GM06990 (cell line): ENCODE measurements at regions not wholly inside any gene's neighbourhood (a gene's known extent, or its start where the extent isn't known, plus 50 kb on each side); places are given as distances from the start of the nearest gene placed in this dataset.

Experiments
- DNase-seq: peaks from one replicate; pipeline ENCODE4 v3.0.0-alpha.2; 2011; ENCODE audit not compliant: insufficient read length; ENCODE audit errors: extremely low read depth
- H3K27me3 ChIP-seq: replicated peaks from 2 replicates; pipeline ENCODE4 v1.6.0; 2011; ENCODE audit warnings: low read length; ENCODE audit not compliant: control insufficient read depth, insufficient read depth
- H3K36me3 ChIP-seq: 2 replicates; pipeline ENCODE4 v1.5.1; 2011; ENCODE audit warnings: low read length; ENCODE audit not compliant: control insufficient read depth, insufficient read depth
- H3K4me3 ChIP-seq: replicated peaks from 2 replicates; pipeline ENCODE4 v1.5.1; 2011; ENCODE audit warnings: low read depth, mild to moderate bottlenecking, control low read depth, low read length
- CTCF ChIP-seq: IDR thresholded peaks from 2 replicates; pipeline ENCODE4 v1.5.1; 2011; ENCODE audit warnings: low read length, control low read depth, mild to moderate bottlenecking, inconsistent platforms; ENCODE audit not compliant: insufficient read depth, poor library complexity, severe bottlenecking

GRCh38 chr9:7936163-7936562 lies 136.6 kb upstream of the DMAC1 start:
- no peak for TF ChIP-seq CTCF
- H3K36me3 ChIP-seq, result no peaks in the 10 kb centered on the region
- H3K4me3 ChIP-seq, result no peak overlapping the region
- DNase-seq, result no peak
- no peaks in the 10 kb centered on the region for H3K27me3 ChIP-seq

DNA sequence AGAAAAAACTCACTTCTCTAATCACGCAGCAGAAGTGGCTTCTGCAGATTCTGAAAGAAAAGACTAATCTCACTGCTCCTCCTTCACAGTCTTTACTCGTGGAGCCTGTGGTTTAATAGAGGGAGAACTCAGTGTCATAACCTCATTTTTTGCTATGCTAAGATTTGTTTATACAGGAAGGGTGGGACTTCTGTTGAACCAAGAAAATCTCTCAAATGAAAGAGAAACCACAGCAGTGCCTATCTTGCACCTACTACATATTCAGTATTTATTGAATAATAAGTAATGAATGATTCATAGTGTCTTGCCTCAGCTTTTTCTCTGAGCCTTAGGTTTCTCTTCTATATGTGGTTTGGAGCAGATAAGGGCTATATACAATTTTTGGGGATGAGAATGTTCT lies 136.1 kb upstream of the DMAC1 start:
- Histone ChIP-seq H3K4me3 (no peak overlapping the region), H3K36me3 (no peaks in the 10 kb centered on the region), H3K27me3 (no peaks in the 10 kb centered on the region)
- TF ChIP-seq CTCF, result no peak
- DNase-seq, result no peak

DNA sequence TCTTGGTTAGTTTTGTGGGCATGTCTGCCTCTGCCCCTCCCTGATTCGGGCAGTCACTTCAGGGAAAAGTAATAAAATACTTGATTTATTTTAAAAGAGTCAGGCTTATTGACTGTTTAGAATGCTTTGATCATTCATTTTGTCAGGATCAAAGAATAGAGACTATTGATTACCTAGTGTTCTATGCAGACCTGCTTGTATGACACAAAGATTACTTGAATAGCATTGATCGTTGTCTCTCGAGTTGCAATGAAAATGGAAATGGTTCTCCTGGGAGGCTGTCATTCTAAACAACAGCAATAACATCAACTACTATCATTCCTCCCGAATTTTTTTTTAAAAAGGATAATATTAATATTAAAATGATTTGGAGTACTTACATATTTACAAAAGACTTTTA lies 133.2 kb upstream of the DMAC1 start:
- TF ChIP-seq CTCF, result no peak
- no peak for DNase-seq
- H3K27me3 ChIP-seq, result no peaks in the 10 kb centered on the region
- no peaks in the 10 kb centered on the region for H3K36me3 ChIP-seq
- H3K4me3 ChIP-seq, result no peak overlapping the region

DNA sequence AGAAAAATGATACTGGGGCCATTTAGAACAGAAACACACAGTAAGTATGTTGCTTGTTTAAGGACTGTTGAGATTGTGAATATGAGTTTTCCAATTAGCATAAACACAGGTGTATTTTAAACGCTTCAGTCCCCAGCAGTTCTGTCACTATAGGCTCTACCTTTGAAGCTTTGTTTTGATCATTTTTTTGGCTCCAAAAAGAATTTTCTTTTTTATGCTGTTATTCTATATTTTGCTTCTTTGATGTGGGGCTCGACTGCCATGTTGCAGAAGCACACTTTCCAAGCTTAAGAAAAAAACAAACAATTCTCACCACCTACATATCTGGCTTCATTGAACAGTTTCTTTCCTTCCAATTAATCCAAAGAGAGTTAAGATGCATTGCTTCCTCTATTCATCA lies 131.0 kb upstream of the DMAC1 start:
- Histone ChIP-seq H3K36me3 (no peaks in the 10 kb centered on the region), H3K27me3 (no peaks in the 10 kb centered on the region), H3K4me3 (no peak overlapping the region)
- DNase-seq, result no peak
- TF ChIP-seq CTCF, result no peak

DNA sequence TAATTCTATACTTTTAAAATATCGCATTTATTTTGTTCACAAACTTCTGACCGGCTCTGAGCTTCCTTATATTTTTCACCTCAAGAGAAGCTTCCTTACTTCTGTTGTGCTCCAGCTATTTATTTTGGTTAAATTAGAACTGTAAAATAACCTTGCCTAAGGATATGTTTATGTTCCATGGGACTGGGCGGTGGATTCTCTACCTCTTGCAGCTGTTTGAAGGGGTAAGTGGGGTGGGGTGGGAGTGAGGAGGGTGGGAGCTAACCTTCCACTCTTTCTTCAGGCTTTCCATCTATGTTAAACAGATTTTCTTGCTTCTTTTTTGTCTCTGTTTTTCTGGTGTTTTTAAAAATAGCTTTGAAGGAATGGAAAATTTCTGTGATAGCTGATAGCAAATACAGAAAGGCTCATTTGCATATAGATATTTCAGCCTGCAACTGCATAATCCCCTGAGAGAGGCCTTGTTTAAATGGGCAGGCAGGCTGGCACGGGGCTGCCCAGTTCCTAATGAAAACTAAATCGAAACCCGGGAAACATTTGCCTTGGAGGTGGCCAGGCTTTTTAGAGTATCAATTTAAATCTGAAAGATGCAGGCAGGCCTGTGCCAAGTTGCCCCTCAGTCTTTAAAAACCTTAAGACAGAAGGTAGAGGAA lies 122.1 kb upstream of the DMAC1 start:
- Histone ChIP-seq H3K4me3 (no peak overlapping the region), H3K36me3 (no peaks in the 10 kb centered on the region)
- no peak for DNase-seq

More for the DNA sequence above, 122.1 kb upstream of the DMAC1 start:
- no peaks in the 10 kb centered on the region for H3K27me3 ChIP-seq
- TF ChIP-seq CTCF, result no peak
